NCI-H748 (cell line): ENCODE measurements at regions not wholly inside any gene's neighbourhood (a gene's known extent, or its start where the extent isn't known, plus 50 kb on each side); places are given as distances from the start of the nearest gene placed in this dataset.
"Not testable (repeated sequence)": the region's sequence is repeated elsewhere in the genome, so short reads cannot be mapped to it uniquely, and the experiment has no call there.

Experiments
- DNase-seq: peaks from one replicate; lab custom pipeline; 2025; ENCODE audit not compliant: unreplicated experiment; lab: John Stamatoyannopoulos, UW

GRCh38 chr2:222760301-222760897 is 88.9 kb downstream of the MOGAT1 start:
- DNase-seq, result no peak

GRCh38 chr2:222761888-222762287 is 90.4 kb downstream of the MOGAT1 start:
- DNase-seq, result no peak

- no peak for DNase-seq
Measured at GRCh38 chr2:222762342-222762741, 90.9 kb downstream of the MOGAT1 start.

GRCh38 chr2:222765883-222766282 is 94.4 kb downstream of the MOGAT1 start:
- not testable (repeated sequence) for DNase-seq

GRCh38 chr2:222768019-222768418 is 92.8 kb upstream of the ACSL3 start:
- DNase-seq, result not testable (repeated sequence)

GRCh38 chr2:222769446-222769845 is 91.4 kb upstream of the ACSL3 start:
- no peak for DNase-seq

- no peak for DNase-seq
Measured at GRCh38 chr2:222769941-222770340, 90.9 kb upstream of the ACSL3 start.

- DNase-seq, result no peak
Measured at GRCh38 chr2:222771832-222772231, 89.0 kb upstream of the ACSL3 start.

- DNase-seq, result no peak
Measured at GRCh38 chr2:222774941-222775340, 85.9 kb upstream of the ACSL3 start.

GRCh38 chr2:222776792-222777191 is 84.0 kb upstream of the ACSL3 start:
- no peak for DNase-seq

GRCh38 chr2:222778400-222778799 is 82.4 kb upstream of the ACSL3 start:
- DNase-seq, result no peak

- DNase-seq, result no peak
Measured at GRCh38 chr2:222779145-222779832, 81.5 kb upstream of the ACSL3 start.

GRCh38 chr2:222780051-222780450 is 80.8 kb upstream of the ACSL3 start:
- no peak for DNase-seq

GRCh38 chr2:222782201-222782730 is 78.6 kb upstream of the ACSL3 start:
- DNase-seq, result no peak

- DNase-seq, result no peak
Measured at GRCh38 chr2:222783592-222783991, 77.2 kb upstream of the ACSL3 start.

- DNase-seq, result no peak
Measured at GRCh38 chr2:222790932-222791331, 69.9 kb upstream of the ACSL3 start.

GRCh38 chr2:222792001-222792611 is 68.7 kb upstream of the ACSL3 start:
- DNase-seq, result no peak

GRCh38 chr2:222794585-222795449 is 66.0 kb upstream of the ACSL3 start:
- no peak for DNase-seq

- peak; percentile 17 for DNase-seq
Measured at GRCh38 chr2:222795450-222796357, 65.1 kb upstream of the ACSL3 start.

- peak; percentile 70 for DNase-seq
Measured at GRCh38 chr2:222796413-222797103, 64.3 kb upstream of the ACSL3 start.
